ENCODE measurements at regions not wholly inside any gene's neighbourhood (a gene's known extent, or its start where the extent isn't known, plus 50 kb on each side); places are given as distances from the start of the nearest gene placed in this dataset.

GRCh38 chr4:18071894-18072293 lies 50.3 kb upstream of the LCORL start:
- TF ChIP-seq, protein P1, sequence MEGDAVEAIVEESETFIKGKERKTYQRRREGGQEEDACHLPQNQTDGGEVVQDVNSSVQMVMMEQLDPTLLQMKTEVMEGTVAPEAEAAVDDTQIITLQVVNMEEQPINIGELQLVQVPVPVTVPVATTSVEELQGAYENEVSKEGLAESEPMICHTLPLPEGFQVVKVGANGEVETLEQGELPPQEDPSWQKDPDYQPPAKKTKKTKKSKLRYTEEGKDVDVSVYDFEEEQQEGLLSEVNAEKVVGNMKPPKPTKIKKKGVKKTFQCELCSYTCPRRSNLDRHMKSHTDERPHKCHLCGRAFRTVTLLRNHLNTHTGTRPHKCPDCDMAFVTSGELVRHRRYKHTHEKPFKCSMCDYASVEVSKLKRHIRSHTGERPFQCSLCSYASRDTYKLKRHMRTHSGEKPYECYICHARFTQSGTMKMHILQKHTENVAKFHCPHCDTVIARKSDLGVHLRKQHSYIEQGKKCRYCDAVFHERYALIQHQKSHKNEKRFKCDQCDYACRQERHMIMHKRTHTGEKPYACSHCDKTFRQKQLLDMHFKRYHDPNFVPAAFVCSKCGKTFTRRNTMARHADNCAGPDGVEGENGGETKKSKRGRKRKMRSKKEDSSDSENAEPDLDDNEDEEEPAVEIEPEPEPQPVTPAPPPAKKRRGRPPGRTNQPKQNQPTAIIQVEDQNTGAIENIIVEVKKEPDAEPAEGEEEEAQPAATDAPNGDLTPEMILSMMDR (IDR thresholded peaks at IDR 0.05) = no peak
- no peak for TF ChIP-seq EP300 (IDR thresholded peaks at IDR 0.05)
- TF ChIP-seq POLR2A (IDR thresholded peaks at IDR 0.05) = no peak
